HG03060 (cell line): ENCODE measurements at regions not wholly inside any gene's neighbourhood (a gene's known extent, or its start where the extent isn't known, plus 50 kb on each side); places are given as distances from the start of the nearest gene placed in this dataset.
A peak's percentile ranks its signal among the peaks of the same experiment; 100 is the strongest.

Experiments used
- ATAC-seq: cut with Tn5 transposase; IDR thresholded peaks from one replicate; pipeline ENCODE4 v1.9.1; 2021; ENCODE audit warnings: low read depth, moderate number of reproducible peaks; ENCODE audit not compliant: unreplicated experiment

GRCh38 chr2:111695441-111696007 lies 188.5 kb downstream of the ANAPC1 start:
- ATAC-seq, result no peak

- no peak for ATAC-seq
Observed at GRCh38 chr2:111696226-111696625, 187.8 kb downstream of the ANAPC1 start.

DNA sequence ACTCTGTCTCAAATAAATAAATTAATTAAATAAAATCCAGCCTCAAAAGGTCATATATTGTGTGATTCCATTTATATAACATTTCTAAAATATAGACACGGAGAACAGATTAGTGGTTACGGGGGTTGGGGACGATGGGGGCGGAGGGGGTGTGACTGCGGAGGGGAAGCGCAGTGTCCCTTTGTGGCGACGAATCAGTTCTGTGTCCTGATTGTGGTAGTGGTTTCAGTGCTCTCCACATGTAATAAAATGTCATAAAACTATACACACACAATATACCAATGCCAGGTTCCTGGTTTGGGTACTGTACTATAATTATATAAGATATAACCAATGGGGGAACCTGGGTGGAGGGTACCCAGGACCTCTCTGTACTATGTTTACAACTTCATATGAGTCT lies 186.4 kb downstream of the ANAPC1 start:
- no peak for ATAC-seq

- ATAC-seq, result no peak
Observed at GRCh38 chr2:111698089-111698488, 185.9 kb downstream of the ANAPC1 start.

GRCh38 chr2:111698743-111699554 lies 185.0 kb downstream of the ANAPC1 start:
- ATAC-seq, result no peak

- no peak for ATAC-seq
Observed at GRCh38 chr2:111701266-111701665, 182.7 kb downstream of the ANAPC1 start.

GRCh38 chr2:111701798-111702118 lies 182.2 kb downstream of the ANAPC1 start:
- ATAC-seq, result no peak

DNA sequence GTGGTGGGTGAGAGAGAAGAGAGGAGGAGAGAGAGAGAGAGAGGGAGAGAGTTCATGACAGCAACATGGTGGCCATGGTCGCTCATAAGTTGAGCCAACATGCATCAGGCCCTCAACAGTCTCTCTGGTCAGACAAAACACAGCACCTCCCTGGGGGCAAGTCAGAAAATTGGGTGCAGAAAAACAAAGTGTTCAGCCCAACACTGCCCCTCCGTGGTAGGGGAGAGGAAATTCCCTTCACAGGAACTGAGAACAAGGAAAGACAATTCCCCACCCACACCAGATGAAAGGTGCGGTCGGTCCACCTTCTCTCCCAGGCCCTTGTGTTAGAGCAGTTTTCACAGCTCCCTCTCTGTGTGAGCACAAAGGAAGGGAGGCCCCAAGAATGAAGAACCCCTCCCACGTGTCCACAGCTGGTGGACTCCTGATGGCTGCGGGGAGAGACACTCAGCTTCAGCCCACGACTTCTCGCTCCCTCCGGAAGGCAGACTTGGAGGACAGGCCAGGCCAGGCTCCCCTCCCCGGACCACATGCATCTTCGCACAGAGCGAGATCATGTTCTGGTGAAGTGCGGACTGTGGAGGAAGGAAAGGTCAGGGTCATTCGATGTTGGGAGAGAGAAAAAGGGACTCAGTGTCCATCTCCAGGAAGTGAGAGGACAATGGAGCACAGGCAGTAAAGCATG lies 181.7 kb downstream of the ANAPC1 start:
- no peak for ATAC-seq

DNA sequence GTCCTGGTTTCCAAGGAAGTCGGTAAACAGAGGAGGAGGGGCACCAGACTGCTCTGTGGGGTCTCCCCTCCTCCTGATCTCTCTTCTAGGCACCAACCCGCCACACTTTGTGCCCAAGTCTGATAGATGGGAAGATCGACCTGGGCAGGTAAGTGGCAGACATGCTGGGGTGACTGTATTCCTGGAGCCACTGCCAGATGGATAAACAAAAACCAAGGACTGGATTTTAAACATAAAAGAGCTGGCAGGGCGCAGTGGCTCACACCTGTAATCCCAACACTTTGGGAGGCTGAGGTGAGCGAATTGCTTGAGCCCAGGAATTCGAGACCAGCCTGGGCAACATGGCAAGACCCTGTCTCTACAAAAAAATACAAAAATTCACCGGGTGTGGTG lies 181.2 kb downstream of the ANAPC1 start:
- no peak for ATAC-seq

DNA sequence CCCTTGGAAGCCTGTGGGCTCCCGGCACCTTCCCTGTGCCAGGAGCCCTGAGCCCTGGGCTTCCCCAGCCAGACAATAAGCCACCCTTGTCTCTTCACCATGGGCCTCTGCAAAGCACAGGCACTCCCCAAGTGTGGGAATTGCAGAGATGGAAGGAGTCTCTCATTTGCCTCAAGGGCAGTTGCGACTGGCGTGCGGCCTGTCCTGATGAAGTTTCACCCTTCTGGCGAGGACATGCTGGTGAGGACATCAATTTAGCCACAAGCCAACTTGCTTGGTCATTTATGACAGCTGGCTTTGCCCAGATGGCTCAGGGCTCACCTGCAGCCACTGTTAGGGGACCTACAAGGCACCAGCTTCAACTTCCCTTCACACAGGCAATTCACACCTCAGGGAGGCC lies 180.2 kb downstream of the ANAPC1 start:
- ATAC-seq, result no peak

GRCh38 chr2:111704246-111704645 lies 179.7 kb downstream of the ANAPC1 start:
- ATAC-seq, result no peak

DNA sequence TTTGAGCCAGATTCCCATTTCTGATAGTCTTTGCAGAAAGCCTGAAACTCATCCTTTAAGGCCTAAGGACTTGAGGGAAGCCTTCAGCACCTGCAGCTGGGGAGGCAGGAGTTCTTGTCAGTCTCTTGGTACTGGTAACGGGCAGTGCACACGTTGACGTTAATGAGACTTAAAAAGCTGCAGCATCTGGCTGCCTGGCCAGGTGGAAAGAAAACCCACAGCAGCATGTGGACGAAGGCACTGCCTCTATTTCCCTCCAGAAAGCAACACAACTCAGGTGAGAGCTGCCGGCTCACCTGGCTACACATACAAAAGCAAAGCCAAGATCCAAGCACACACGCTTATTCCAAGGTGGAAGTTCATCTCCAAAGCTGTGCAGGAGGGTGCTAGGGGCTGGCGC lies 178.8 kb downstream of the ANAPC1 start:
- ATAC-seq, result peak; percentile 16

- ATAC-seq, result peak; percentile 61
Observed at GRCh38 chr2:111705711-111706336, 178.2 kb downstream of the ANAPC1 start.

DNA sequence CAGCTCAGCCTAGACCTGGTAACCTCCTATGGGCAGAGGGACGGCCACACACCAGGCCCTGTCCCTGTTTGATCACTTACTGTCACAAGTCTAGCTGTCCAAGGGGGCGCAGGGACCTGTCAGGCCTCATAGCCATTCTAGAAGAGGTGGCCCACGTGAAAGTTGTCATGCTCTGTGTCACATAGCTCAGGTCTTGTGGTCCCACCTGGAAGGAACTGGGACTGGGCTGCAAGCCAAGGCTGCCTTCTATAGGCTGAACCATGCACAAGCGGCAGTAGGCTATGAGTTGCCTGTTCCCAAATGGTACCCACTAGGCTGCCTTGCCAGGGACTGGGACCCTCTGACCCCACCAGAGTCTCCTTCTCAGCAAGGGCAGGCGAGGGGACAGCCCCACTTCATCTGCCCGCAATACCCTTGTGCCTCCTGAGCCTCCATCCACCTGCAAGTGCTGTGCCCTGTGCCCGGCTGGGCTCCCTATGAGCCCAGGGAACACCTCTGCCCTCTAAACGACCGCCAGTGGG lies 177.5 kb downstream of the ANAPC1 start:
- ATAC-seq, result no peak

DNA sequence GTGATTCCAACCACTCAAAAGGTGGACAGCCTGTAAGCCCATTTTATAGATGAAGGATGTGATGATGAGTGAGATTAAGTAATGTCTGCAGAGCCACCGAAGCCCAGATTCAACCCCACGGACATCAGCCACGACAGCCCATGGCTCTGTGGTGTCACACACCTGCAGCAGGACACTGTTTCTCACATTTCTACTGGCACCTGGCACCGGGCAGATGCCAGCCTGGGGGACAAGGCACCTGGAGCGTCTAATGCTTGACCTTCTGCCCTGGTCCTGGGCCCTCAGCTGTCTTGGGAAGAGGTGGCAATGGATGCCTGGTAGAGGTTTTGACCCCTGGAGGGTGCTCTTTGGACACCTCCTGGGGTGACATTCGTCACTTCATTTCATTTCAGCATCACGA lies 176.3 kb downstream of the ANAPC1 start:
- no peak for ATAC-seq

- ATAC-seq, result no peak
Observed at GRCh38 chr2:111708476-111709180, 175.4 kb downstream of the ANAPC1 start.

- ATAC-seq, result no peak
Observed at GRCh38 chr2:111709321-111709720, 174.7 kb downstream of the ANAPC1 start.

DNA sequence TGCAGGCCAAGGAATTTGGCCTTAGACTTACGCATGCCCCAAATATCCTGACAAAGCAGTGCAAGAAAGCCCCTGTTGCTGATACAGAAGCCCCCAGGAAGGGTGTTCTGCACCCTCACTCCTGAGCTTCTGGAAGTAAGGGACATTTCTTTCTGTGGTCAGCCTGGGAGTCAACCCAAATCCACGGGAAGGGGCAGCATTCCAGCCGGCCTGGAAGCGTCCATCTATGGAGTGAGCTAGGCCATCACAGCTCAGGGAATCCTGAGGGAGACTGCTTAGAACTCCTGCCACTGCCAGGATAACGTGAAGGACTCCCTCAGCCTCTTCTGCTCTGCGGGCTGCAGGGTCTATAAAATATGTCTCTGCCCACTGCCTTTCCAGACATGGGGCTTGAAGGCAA lies 173.9 kb downstream of the ANAPC1 start:
- ATAC-seq, result no peak

DNA sequence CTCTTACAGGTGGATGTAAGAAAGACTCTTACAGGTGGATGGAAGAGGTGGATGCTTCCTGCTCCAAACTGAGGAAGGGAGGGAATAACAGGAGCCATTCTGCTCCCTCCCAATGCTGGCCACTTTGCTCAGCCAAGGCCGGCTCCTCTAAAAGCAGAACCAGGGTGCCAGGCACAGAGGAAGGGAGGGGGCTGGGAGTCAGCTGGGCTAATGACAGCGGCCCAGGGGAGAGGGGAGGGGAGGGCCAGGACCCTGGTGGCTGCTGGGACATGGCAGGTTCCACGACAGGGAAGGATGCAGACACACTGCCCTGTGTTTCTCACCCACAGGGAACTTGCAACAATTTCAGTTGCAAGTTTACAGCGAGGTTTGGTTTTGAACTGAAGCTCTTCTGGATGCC lies 173.4 kb downstream of the ANAPC1 start:
- ATAC-seq, result no peak

DNA sequence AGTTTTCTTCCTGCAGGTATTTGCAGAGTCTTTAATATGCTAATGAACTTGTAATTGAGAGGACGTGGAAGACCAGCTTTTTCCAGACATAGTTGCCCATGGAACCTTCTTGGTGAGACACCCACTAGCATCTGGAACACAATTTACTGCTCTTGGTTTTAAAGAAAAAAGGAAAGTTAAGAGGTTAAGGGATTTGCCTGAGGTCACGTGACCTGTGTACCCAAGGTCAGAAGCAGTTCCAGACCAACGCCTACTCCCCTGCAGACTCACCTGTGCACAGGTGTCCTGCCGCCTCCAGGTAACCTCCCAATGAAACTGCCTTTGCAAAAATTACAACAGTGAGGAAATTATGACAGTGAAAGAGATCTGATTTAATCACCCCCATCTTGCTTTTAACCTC lies 172.7 kb downstream of the ANAPC1 start:
- ATAC-seq, result no peak

DNA sequence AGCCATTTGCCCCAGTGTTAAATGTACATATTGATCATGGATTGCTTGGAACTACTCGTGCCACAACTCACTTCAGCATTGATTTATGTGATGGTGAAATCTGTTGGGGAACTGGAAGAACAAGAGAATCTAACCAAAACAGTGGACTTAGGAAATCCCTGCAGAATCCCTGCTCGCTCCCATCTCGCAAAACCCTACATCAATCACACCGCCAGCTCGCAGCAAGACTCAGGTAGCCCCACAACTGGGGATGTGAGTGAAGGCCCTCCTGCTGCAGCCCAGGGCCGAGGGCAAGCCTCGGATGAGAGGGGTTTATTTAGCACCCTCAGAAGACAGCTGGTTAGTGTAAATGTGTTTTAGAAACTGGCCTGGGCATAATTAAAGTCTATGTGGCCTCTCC lies 171.6 kb downstream of the ANAPC1 start:
- ATAC-seq, result no peak
